Renal pelvis (tissue), 1 donor: ENCODE measurements at regions not wholly inside any gene's neighbourhood (a gene's known extent, or its start where the extent isn't known, plus 50 kb on each side); places are given as distances from the start of the nearest gene placed in this dataset.

Experiments used
- DNase-seq: peaks from one replicate; pipeline ENCODE4 v3.0.0-alpha.2; 2013

- no peak for DNase-seq
These were observed 459.7 kb downstream of the LRATD1 start for GRCh38 chr2:15092181-15092580.

- no peak for DNase-seq
These were observed 460.2 kb downstream of the LRATD1 start for GRCh38 chr2:15092691-15093090.

GRCh38 chr2:15094161-15094560 lies 461.6 kb downstream of the LRATD1 start:
- DNase-seq: no peak

GRCh38 chr2:15096873-15097272 lies 464.3 kb downstream of the NBAS start:
- no peak for DNase-seq

GRCh38 chr2:15107137-15107536 lies 454.0 kb downstream of the NBAS start:
- no peak for DNase-seq

- DNase-seq: no peak
These were observed 449.4 kb downstream of the NBAS start for GRCh38 chr2:15111718-15112117.

- DNase-seq: peak; percentile 17
These were observed 448.9 kb downstream of the NBAS start for GRCh38 chr2:15112216-15112615.

GRCh38 chr2:15115776-15116175 lies 445.4 kb downstream of the NBAS start:
- no peak for DNase-seq

- no peak for DNase-seq
These were observed 444.3 kb downstream of the NBAS start for GRCh38 chr2:15116830-15117229.
